ENCODE measurements at regions not wholly inside any gene's neighbourhood (a gene's known extent, or its start where the extent isn't known, plus 50 kb on each side); places are given as distances from the start of the nearest gene placed in this dataset.

DNA sequence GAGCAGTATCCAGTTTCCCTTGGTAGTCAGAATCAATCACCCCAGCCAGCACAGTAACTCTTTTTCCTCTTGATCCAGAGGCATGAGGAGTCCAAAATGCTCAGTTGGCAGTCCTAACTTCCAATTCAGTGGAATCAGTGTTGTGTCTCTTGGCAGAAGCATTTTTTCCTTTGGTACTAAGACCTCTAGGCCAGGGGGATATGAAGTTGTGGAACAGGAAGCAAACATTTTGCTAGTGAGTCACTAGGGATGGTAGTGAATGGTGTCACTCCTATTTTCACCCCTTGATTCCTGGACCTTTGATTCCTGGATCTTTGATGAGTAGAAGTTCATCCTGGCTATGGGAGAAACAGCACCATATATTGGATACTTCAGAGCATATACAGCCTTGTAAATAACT, 70.5 kb upstream of the ALDH1A3 start:
- H3K4me2 ChIP-seq (ENCODE audit: insufficient read depth, low read length) = no peak overlapping the region
- POLR2A ChIA-PET = no interaction called here

More for the DNA sequence above, 70.5 kb upstream of the ALDH1A3 start:
- Histone ChIP-seq H3K79me2 (ENCODE audit: control insufficient read depth, insufficient read depth, low read length) (no peaks in the 10 kb centered on the region), H3K27me3 (ENCODE audit: control insufficient read depth in 2 of 2, insufficient read depth in 2 of 2, low read length in 2 of 2) (no peaks in the 10 kb centered on the region), H4K20me1 (replicated peaks; ENCODE audit: control insufficient read depth, insufficient read depth, low read length) (no peaks in the 10 kb centered on the region), H3K27ac (ENCODE audit: extremely low read depth, low read depth, low read length) (no peak overlapping the region), H3K9me3 (replicated peaks; ENCODE audit: control insufficient read depth, insufficient read depth, low read depth, low read length) (no peaks in the 10 kb centered on the region), H3K4me3 (no peak overlapping the region), H3K4me1 (replicated peaks in 1 of 2; ENCODE audit: control insufficient read depth in 2 of 2, insufficient read depth in 2 of 2, low read length in 2 of 2) (no peaks in the 10 kb centered on the region), H3K36me3 (ENCODE audit: control insufficient read depth, insufficient read depth, low read length) (no peaks in the 10 kb centered on the region), H2AFZ (ENCODE audit: low read depth, low read length) (no peak overlapping the region), H3K9me1 (ENCODE audit: control insufficient read depth, insufficient read depth, low read length) (no peaks in the 10 kb centered on the region), H3K9ac (ENCODE audit: insufficient read depth in 1 of 2, low read depth in 2 of 2, low read length in 2 of 2) (no peak overlapping the region)
- DNase-seq (ENCODE audit: extremely low read depth in 1 of 4, low spot score in 3 of 4) (no peak), ATAC-seq (no peak), FAIRE-seq (no peak)
- intact Hi-C loops (cut with micrococcal nuclease) = no loop called here
- TF ChIP-seq CSDE1 (IDR thresholded peaks at IDR 0.05) (no peak), ZNF239 (CRISPR knock-in tag; IDR thresholded peaks at IDR 0.05) (no peak), TGIF2 (CRISPR knock-in tag; IDR thresholded peaks at IDR 0.05) (no peak), ZNF224 (CRISPR knock-in tag; IDR thresholded peaks at IDR 0.05) (no peak)
- TF ChIP-seq, protein P1, sequence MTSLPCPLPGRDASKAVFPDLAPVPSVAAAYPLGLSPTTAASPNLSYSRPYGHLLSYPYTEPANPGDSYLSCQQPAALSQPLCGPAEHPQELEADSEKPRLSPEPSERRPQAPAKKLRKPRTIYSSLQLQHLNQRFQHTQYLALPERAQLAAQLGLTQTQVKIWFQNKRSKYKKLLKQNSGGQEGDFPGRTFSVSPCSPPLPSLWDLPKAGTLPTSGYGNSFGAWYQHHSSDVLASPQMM (CRISPR knock-in tag; IDR thresholded peaks at IDR 0.05) = no peak
- TF ChIP-seq, protein P2, sequence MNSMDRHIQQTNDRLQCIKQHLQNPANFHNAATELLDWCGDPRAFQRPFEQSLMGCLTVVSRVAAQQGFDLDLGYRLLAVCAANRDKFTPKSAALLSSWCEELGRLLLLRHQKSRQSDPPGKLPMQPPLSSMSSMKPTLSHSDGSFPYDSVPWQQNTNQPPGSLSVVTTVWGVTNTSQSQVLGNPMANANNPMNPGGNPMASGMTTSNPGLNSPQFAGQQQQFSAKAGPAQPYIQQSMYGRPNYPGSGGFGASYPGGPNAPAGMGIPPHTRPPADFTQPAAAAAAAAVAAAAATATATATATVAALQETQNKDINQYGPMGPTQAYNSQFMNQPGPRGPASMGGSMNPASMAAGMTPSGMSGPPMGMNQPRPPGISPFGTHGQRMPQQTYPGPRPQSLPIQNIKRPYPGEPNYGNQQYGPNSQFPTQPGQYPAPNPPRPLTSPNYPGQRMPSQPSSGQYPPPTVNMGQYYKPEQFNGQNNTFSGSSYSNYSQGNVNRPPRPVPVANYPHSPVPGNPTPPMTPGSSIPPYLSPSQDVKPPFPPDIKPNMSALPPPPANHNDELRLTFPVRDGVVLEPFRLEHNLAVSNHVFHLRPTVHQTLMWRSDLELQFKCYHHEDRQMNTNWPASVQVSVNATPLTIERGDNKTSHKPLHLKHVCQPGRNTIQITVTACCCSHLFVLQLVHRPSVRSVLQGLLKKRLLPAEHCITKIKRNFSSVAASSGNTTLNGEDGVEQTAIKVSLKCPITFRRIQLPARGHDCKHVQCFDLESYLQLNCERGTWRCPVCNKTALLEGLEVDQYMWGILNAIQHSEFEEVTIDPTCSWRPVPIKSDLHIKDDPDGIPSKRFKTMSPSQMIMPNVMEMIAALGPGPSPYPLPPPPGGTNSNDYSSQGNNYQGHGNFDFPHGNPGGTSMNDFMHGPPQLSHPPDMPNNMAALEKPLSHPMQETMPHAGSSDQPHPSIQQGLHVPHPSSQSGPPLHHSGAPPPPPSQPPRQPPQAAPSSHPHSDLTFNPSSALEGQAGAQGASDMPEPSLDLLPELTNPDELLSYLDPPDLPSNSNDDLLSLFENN (IDR thresholded peaks at IDR 0.05; ENCODE audit: low read depth in 2 of 2, low read length in 2 of 2) = no peak
- TF ChIP-seq, protein P3, sequence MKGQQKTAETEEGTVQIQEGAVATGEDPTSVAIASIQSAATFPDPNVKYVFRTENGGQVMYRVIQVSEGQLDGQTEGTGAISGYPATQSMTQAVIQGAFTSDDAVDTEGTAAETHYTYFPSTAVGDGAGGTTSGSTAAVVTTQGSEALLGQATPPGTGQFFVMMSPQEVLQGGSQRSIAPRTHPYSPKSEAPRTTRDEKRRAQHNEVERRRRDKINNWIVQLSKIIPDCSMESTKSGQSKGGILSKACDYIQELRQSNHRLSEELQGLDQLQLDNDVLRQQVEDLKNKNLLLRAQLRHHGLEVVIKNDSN (CRISPR knock-in tag; IDR thresholded peaks at IDR 0.05) = no peak
- CTCF ChIA-PET (ENCODE audit: low intra/inter-chr PET ratio) = no interaction called here
- in situ Hi-C loops (cut with MboI) = no loop called here
- BruUV-seq (replicated peaks) = no TSS peak

Measured in K562 (cell line).